ENCODE measurements at regions not wholly inside any gene's neighbourhood (a gene's known extent, or its start where the extent isn't known, plus 50 kb on each side); places are given as distances from the start of the nearest gene placed in this dataset.

DNA sequence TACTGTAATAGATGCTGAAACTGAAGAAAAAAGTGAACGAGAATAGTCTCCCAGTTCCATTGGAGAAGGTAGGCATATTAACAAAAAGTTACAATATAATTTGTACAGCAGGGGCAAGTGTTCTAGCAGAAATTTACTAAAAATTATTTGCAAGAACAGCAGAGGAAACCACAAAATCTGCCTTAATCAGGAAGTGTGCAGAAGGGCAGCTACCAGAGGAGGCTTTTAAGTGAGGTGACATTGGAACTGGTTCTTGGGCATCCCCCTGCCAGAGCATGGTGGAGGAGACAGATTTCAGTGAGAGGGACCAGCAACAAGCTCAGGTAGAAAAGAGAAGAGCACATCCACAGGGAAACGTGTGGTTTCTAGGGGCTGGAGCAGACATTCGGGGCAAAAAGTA is 279.3 kb upstream of the CAMK1G start:
- intact Hi-C loops (cut with micrococcal nuclease): no loop called here

- intact Hi-C loops (cut with micrococcal nuclease): no loop called here
These were observed 278.1 kb upstream of the CAMK1G start for GRCh38 chr1:209305221-209305954.

GRCh38 chr1:209307846-209308245 is 275.7 kb upstream of the CAMK1G start:
- intact Hi-C loops (cut with micrococcal nuclease): no loop called here

DNA sequence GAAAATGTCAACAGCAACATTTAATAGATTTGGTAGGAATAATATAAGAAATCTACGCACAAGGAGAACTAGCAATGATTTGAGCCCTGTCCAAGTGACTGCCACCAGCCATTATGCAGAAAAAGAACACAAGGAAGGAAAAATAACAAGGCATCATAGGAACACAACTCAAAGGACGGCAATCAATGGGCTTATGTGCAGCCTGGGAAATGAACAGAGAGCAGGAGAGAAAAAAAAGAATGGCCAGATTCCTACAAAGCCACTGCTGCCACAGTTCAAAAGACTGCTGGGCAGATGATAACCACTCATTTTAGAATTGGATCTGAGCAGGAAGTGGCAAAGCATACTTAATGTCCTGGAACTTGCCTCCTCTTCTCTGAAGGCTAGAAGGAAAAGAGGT is 274.3 kb upstream of the CAMK1G start:
- intact Hi-C loops (cut with micrococcal nuclease): no loop called here

DNA sequence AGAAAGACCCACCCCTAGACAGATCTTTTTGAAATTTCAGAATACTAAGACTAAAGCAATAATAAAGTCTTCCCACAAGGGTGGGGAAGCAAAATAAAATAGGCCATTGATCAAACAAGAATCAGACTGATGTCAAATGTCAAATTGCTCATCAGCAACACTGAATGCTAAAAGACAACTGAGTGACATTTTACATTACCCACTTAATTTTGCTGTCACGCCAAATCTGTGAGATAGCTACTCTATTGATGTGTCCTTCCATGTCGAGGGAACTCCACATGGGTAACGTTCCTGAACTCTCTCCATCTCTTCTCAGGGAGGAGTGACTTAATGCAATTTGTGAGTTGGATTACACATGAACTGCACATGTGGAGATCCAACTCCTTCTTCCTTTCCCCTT is 271.7 kb upstream of the CAMK1G start:
- intact Hi-C loops (cut with micrococcal nuclease): no loop called here

DNA sequence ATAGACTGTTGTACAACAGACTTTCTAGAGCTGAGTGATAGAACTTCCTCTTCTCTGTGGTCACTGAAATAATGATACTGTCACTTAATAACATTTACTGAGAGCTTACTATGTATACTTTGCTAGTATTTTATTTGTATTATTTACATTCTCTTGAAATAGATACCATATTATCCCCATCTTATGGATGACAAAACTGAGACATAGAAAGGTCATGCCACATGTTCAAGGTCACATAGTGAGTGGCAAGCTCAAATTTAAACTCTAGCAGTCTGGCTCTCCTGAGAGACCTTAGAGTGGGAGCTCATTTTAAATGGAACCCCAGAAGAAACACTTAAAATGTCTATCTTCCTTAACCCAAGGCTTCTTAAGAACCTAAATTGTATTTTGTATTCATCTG is 266.6 kb upstream of the CAMK1G start:
- intact Hi-C loops (cut with micrococcal nuclease): no loop called here

GRCh38 chr1:209318181-209319056 is 265.1 kb upstream of the CAMK1G start:
- intact Hi-C loops (cut with micrococcal nuclease): no loop called here

DNA sequence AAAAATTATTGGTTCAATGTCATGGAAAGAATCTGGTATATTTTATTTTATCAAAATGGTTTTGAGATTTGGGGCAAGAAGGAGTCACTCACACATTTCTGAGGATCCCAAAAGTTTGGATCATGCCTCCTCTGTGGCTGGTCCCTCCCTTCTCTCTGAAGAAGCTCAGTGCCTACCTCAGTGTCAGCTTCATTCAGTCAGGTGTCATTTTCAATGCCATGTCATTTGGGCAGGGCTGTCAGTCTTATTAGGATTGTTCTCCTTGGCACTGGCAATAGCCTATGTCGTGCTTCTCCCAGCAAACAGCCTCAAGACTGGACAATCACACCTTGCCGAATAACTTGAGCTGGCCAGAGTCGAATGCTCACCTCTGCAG is 264.5 kb upstream of the CAMK1G start:
- intact Hi-C loops (cut with micrococcal nuclease): no loop called here

DNA sequence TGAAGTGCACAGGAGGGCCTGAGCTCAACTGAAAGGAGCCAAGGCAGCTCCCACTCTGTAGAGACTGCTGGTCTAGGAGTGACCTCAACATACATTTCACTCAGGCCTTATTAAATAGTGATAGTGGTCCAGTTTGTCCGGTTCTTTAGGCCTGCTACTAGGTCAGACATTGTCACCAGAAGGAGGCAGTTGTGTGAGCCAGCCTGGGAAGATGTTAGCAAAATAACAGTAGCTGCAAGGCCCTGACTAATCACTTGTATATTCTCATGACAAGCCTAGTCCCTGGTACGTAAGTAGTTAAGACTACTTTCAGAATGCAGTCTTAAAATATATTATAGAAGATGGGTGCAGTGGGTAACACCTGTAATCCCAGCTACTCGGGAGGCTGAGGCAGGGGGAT is 264.0 kb upstream of the CAMK1G start:
- intact Hi-C loops (cut with micrococcal nuclease): no loop called here

DNA sequence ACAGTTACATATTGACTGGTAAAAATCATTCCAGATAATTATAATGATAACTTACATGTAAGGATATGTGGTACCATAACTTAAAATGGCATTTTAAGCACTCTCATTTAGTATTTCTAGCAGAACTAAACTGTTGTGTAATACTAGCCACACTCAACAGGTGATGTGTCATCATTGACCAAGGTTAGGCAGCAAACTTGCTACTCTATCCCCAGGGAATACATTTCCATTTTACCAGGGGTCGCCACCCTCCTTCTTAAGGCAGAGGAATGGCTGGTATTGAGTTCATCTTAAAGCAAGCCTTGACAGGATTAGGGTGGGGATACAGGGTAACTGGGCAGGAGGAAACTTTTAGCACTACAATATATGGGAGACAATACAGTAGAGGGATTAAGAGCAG is 259.8 kb upstream of the CAMK1G start:
- intact Hi-C loops (cut with micrococcal nuclease): no loop called here

- intact Hi-C loops (cut with micrococcal nuclease): no loop called here
These were observed 258.3 kb upstream of the CAMK1G start for GRCh38 chr1:209324901-209325871.

DNA sequence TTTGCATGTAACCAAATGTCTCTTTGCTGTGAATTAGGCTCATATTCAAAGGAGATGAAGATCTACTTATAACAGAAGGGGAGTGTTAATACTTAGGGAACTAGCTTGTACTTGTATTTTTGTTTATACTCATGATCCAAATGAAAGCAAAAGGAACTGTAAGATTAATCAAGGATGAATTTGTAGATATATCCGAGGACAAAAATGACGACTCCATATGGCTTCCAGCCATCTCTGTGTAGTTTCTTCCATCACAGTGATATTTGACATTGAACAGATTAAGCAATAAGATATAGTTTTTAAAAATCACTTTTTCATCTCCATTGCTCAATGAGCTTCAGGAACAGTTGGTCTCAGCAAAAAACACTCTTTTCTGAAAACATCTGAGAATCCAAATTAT is 257.4 kb upstream of the CAMK1G start:
- intact Hi-C loops (cut with micrococcal nuclease): no loop called here

DNA sequence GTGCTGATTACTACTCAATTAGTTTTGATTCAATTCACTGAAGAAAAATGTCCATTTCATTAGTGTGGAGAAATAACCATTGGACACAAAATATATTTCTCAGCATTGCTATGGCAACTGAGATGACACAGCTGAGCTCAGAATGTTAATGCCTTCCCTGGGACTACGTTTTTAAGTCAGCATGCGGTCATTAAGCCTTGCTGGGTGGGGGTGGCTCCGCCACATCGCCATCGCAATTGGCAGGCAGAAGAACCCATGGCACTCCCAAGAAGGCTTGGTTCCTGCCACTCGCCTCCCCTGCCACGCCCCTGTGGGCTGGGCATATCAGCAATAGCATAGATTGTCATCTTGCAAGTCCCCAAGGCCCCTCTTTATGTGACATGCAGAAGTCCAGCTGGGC is 256.7 kb upstream of the CAMK1G start:
- intact Hi-C loops (cut with micrococcal nuclease): no loop called here

- intact Hi-C loops (cut with micrococcal nuclease): no loop called here
These were observed 255.3 kb upstream of the CAMK1G start for GRCh38 chr1:209328196-209328595.

GRCh38 chr1:209335178-209335577 is 248.3 kb upstream of the CAMK1G start:
- intact Hi-C loops (cut with micrococcal nuclease): no loop called here

GRCh38 chr1:209341146-209341545 is 242.4 kb upstream of the CAMK1G start:
- intact Hi-C loops (cut with micrococcal nuclease): no loop called here

DNA sequence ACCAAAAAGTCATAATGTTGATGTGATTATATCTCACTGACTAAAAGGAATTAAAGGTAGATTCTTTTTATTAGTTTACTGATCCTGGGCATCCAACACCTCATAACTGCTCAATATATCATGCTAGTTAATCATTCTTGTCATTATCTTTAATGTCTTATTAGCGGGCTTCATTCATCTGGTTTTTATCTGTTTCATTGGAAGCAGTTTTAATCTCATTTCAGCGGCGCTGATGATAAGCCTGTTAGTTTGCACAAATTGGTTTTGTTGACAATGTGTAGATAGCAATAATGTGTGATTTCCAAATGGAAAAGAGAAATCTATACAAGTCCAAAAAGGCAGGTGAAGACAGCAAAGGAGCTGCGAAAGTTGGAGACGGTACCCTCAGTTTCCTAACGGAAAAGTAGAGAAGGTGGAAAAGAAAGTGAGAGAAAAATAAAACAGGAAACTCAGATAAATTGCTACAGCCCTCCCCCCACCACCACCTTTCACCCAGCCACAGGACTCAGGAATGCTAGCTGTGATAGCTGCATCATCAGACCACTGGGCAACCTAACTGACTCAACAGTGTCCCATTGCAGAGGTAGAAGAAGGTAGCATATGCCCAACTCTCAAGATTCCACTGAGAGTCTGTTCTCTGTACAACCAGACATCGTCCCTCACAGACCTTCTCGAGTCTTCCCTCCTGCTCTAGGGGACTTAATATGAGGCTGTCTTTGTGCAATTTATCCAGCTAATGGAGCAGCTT is 241.7 kb upstream of the CAMK1G start:
- intact Hi-C loops (cut with micrococcal nuclease): no loop called here

DNA sequence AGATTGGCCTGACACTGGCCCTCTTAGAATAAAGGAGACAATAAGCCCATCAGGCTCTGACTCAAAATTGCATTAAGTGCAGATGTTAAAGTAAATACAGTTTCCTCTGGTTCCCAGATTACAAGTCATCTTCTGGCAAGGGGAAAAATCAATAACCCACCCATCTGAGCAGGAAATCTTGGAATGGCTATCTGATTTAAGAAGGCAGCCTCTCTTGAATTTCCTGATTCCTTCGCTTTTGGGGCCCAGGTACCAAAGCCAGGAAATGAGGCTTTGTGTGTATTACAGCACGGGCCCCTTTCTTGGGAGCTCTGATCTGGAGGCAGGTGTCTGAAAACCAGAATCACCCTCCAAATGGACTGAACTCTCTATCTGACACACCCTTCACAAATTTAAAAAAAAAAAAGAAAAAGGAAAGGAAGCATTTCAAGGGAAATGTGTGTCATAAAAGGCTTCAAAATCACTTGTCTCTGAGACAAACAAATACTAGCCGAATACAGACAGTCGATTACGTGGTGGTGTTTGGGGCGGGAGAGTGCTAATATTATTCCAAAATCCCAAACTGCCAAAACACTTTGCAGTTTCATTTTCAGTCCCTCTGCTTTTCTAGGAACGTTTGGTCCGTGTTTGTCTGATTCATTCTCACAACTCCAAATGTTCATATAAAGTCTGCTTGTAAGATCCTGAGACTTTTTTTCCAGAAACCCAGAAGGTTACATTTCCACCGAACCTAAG is 240.9 kb upstream of the CAMK1G start:
- intact Hi-C loops (cut with micrococcal nuclease): no loop called here

DNA sequence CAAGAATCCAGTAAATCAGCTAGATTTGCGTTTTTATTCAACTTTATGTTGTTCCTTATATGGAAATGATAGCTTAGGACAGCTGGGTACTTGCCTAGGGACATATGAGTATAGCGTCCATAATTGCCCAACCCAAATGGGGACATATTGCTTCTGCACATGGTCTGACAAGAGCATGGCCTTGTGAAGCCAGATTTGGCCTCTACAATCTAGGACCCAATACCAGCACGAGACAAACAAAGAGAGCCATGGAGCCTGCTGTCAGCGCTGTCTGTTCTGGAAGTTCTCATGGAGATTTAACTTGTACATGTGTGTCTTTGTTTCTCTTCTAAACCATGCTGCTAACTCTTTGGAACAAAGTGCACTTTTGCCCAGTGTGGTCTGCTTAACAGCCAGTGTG is 240.0 kb upstream of the CAMK1G start:
- intact Hi-C loops (cut with micrococcal nuclease): no loop called here

GRCh38 chr1:209344156-209344555 is 239.4 kb upstream of the CAMK1G start:
- intact Hi-C loops (cut with micrococcal nuclease): no loop called here

Data from T-helper 2 cell treated with Interferon-gamma antibody and Interleukin-4, amounts not matched to agents 100 ng/mL and 5 ng/mL, for 36 hours (primary cell).